Activated T-cell treated with anti-CD3 and anti-CD28 coated beads, Interleukin-2, amount 50 U/mL, for 4 hours (primary cell): ENCODE measurements at regions not wholly inside any gene's neighbourhood (a gene's known extent, or its start where the extent isn't known, plus 50 kb on each side); places are given as distances from the start of the nearest gene placed in this dataset.

ENCODE experiments used
- ATAC-seq, 2 donors: fragments of 200-7000 bp; cut with Tn5 transposase; one replicate each; pipeline ENCODE4 v1.10.0; 2021
- DNase-seq: peaks from one replicate; pipeline ENCODE4 v3.0.0-alpha.2; 2020
- H3K27me3 Mint-ChIP-seq: one replicate; pipeline ENCODE4 v1.8.0; 2021; ENCODE audit warnings: low read depth, mixed read lengths
- H3K36me3 Mint-ChIP-seq: one replicate; pipeline ENCODE4 v1.8.0; 2022; ENCODE audit warnings: mixed read lengths; ENCODE audit not compliant: insufficient read depth
- H3K4me1 Mint-ChIP-seq: one replicate; pipeline ENCODE4 v1.8.0; 2021; ENCODE audit warnings: low read depth, mixed read lengths
- H3K4me3 Mint-ChIP-seq: one replicate; pipeline ENCODE4 v1.8.0; 2021; ENCODE audit warnings: mild to moderate bottlenecking, moderate library complexity, mixed read lengths
- H3K9me3 Mint-ChIP-seq: one replicate; pipeline ENCODE4 v1.8.0; 2021; ENCODE audit warnings: mixed read lengths

GRCh38 chr17:13785981-13786598 lies 184.4 kb upstream of the HS3ST3A1 start:
- Mint-ChIP-seq H3K27me3 (no peaks in the 10 kb centered on the region), H3K4me3 (no peak overlapping the region), H3K4me1 (no peaks in the 10 kb centered on the region), H3K36me3 (no peaks in the 10 kb centered on the region), H3K9me3 (peaks cover 3% of the 10 kb centered on the region)
- DNase-seq (no peak), ATAC-seq (no peak)

GRCh38 chr17:13787636-13788035 lies 185.9 kb upstream of the HS3ST3A1 start:
- ATAC-seq = no peak
- Mint-ChIP-seq H3K9me3 (no peaks in the 10 kb centered on the region), H3K27me3 (no peaks in the 10 kb centered on the region), H3K36me3 (no peaks in the 10 kb centered on the region), H3K4me1 (no peaks in the 10 kb centered on the region), H3K4me3 (no peak overlapping the region)
- DNase-seq = no peak

- Mint-ChIP-seq H3K9me3 (no peaks in the 10 kb centered on the region), H3K27me3 (no peaks in the 10 kb centered on the region), H3K36me3 (no peaks in the 10 kb centered on the region), H3K4me3 (no peak overlapping the region), H3K4me1 (no peaks in the 10 kb centered on the region)
- DNase-seq (no peak), ATAC-seq (no peak)
These were observed 186.7 kb upstream of the HS3ST3A1 start for GRCh38 chr17:13788385-13788784.

- Mint-ChIP-seq H3K9me3 (no peaks in the 10 kb centered on the region), H3K4me3 (no peak overlapping the region), H3K27me3 (no peaks in the 10 kb centered on the region), H3K4me1 (no peaks in the 10 kb centered on the region), H3K36me3 (no peaks in the 10 kb centered on the region)
- DNase-seq (no peak), ATAC-seq (no peak)
These were observed 190.6 kb upstream of the HS3ST3A1 start for GRCh38 chr17:13792314-13792713.

GRCh38 chr17:13793951-13794350 lies 192.2 kb upstream of the HS3ST3A1 start:
- H3K4me1 Mint-ChIP-seq = no peaks in the 10 kb centered on the region
- no peaks in the 10 kb centered on the region for H3K27me3 Mint-ChIP-seq
- no peaks in the 10 kb centered on the region for H3K36me3 Mint-ChIP-seq
- no peak overlapping the region for H3K4me3 Mint-ChIP-seq
- H3K9me3 Mint-ChIP-seq = no peaks in the 10 kb centered on the region
- no peak for ATAC-seq
- DNase-seq = no peak

- Mint-ChIP-seq H3K36me3 (no peaks in the 10 kb centered on the region), H3K4me1 (no peaks in the 10 kb centered on the region), H3K9me3 (no peaks in the 10 kb centered on the region), H3K27me3 (no peaks in the 10 kb centered on the region), H3K4me3 (no peak overlapping the region)
- ATAC-seq = no peak
- DNase-seq = no peak
These were observed 196.1 kb upstream of the HS3ST3A1 start for GRCh38 chr17:13797863-13798262.

- ATAC-seq (no peak), DNase-seq (no peak)
- no peaks in the 10 kb centered on the region for H3K27me3 Mint-ChIP-seq
- no peaks in the 10 kb centered on the region for H3K4me1 Mint-ChIP-seq
- H3K4me3 Mint-ChIP-seq = no peak overlapping the region
- no peaks in the 10 kb centered on the region for H3K36me3 Mint-ChIP-seq
- H3K9me3 Mint-ChIP-seq = no peaks in the 10 kb centered on the region
These were observed 204.4 kb upstream of the HS3ST3A1 start for GRCh38 chr17:13806092-13806491.

GRCh38 chr17:13807103-13807502 lies 205.4 kb upstream of the HS3ST3A1 start:
- H3K4me3 Mint-ChIP-seq = no peak overlapping the region
- no peaks in the 10 kb centered on the region for H3K27me3 Mint-ChIP-seq

GRCh38 chr17:13812350-13812749 lies 210.6 kb upstream of the HS3ST3A1 start:
- DNase-seq (no peak), ATAC-seq (no peak)
- H3K36me3 Mint-ChIP-seq = no peaks in the 10 kb centered on the region
- H3K27me3 Mint-ChIP-seq = no peaks in the 10 kb centered on the region
- no peaks in the 10 kb centered on the region for H3K9me3 Mint-ChIP-seq
- no peak overlapping the region for H3K4me3 Mint-ChIP-seq
- peaks cover 1% of the 10 kb centered on the region for H3K4me1 Mint-ChIP-seq

More at GRCh38 chr17:13807103-13807502, 205.4 kb upstream of the HS3ST3A1 start:
- DNase-seq (no peak), ATAC-seq (no peak)
- H3K4me1 Mint-ChIP-seq = peaks cover 1% of the 10 kb centered on the region
- no peaks in the 10 kb centered on the region for H3K36me3 Mint-ChIP-seq
- H3K9me3 Mint-ChIP-seq = no peaks in the 10 kb centered on the region

- H3K36me3 Mint-ChIP-seq = no peaks in the 10 kb centered on the region
- H3K9me3 Mint-ChIP-seq = no peaks in the 10 kb centered on the region
- H3K4me1 Mint-ChIP-seq = peaks cover 1% of the 10 kb centered on the region
- H3K4me3 Mint-ChIP-seq = no peak overlapping the region
- DNase-seq (no peak), ATAC-seq (no peak)
- H3K27me3 Mint-ChIP-seq = no peaks in the 10 kb centered on the region
These were observed 211.9 kb upstream of the HS3ST3A1 start for GRCh38 chr17:13813347-13814240.

- H3K36me3 Mint-ChIP-seq = peaks cover under 1% of the 10 kb centered on the region
- peaks cover 3% of the 10 kb centered on the region for H3K4me1 Mint-ChIP-seq
- no peaks in the 10 kb centered on the region for H3K27me3 Mint-ChIP-seq
- H3K9me3 Mint-ChIP-seq = peaks cover 2% of the 10 kb centered on the region
- no peak for DNase-seq
- no peak overlapping the region for H3K4me3 Mint-ChIP-seq
- no peak for ATAC-seq
These were observed 221.0 kb upstream of the HS3ST3A1 start for GRCh38 chr17:13822700-13823099.

- no peaks in the 10 kb centered on the region for H3K27me3 Mint-ChIP-seq
- peaks cover 4% of the 10 kb centered on the region for H3K9me3 Mint-ChIP-seq
- H3K4me1 Mint-ChIP-seq = peaks cover 3% of the 10 kb centered on the region
- peaks cover 2% of the 10 kb centered on the region for H3K36me3 Mint-ChIP-seq
- H3K4me3 Mint-ChIP-seq = no peak overlapping the region
- DNase-seq (no peak), ATAC-seq (no peak)
These were observed 223.9 kb upstream of the HS3ST3A1 start for GRCh38 chr17:13825526-13826040.

- peaks cover 2% of the 10 kb centered on the region for H3K36me3 Mint-ChIP-seq
- H3K4me1 Mint-ChIP-seq = peaks cover 3% of the 10 kb centered on the region
- ATAC-seq (peak; percentile 60 to 71), DNase-seq (no peak)
- H3K27me3 Mint-ChIP-seq = no peaks in the 10 kb centered on the region
- H3K9me3 Mint-ChIP-seq = peaks cover 4% of the 10 kb centered on the region
- no peak overlapping the region for H3K4me3 Mint-ChIP-seq
These were observed 225.4 kb upstream of the HS3ST3A1 start for GRCh38 chr17:13827118-13827517.

GRCh38 chr17:13833921-13834320 lies 232.2 kb upstream of the HS3ST3A1 start:
- H3K4me3 Mint-ChIP-seq = no peak overlapping the region
- DNase-seq (no peak), ATAC-seq (no peak)
- no peaks in the 10 kb centered on the region for H3K4me1 Mint-ChIP-seq
- no peaks in the 10 kb centered on the region for H3K36me3 Mint-ChIP-seq
- H3K9me3 Mint-ChIP-seq = no peaks in the 10 kb centered on the region
- no peaks in the 10 kb centered on the region for H3K27me3 Mint-ChIP-seq

GRCh38 chr17:13835151-13835550 lies 233.4 kb upstream of the HS3ST3A1 start:
- DNase-seq (no peak), ATAC-seq (no peak)
- H3K36me3 Mint-ChIP-seq = no peaks in the 10 kb centered on the region
- no peaks in the 10 kb centered on the region for H3K27me3 Mint-ChIP-seq
- no peaks in the 10 kb centered on the region for H3K9me3 Mint-ChIP-seq
- H3K4me3 Mint-ChIP-seq = no peak overlapping the region
- H3K4me1 Mint-ChIP-seq = no peaks in the 10 kb centered on the region
